ENCODE measurements at regions not wholly inside any gene's neighbourhood (a gene's known extent, or its start where the extent isn't known, plus 50 kb on each side); places are given as distances from the start of the nearest gene placed in this dataset.
A peak's percentile ranks its signal among the peaks of the same experiment; 100 is the strongest.

GRCh38 chr6:130517444-130517931 lies 151.7 kb downstream of the TMEM200A start:
- Histone ChIP-seq H3K27ac (ENCODE audit: poor library complexity, severe bottlenecking) (peak overlapping the region; percentile 39), H3K27me3 (ENCODE audit: insufficient read depth, poor library complexity, severe bottlenecking) (no peaks in the 10 kb centered on the region), H3K36me3 (ENCODE audit: low read depth) (no peaks in the 10 kb centered on the region), H3K4me3 (ENCODE audit: severe bottlenecking) (no peak overlapping the region), H3K9me3 (ENCODE audit: severe bottlenecking) (no peaks in the 10 kb centered on the region), H3K4me1 (ENCODE audit: insufficient read depth, poor library complexity, severe bottlenecking) (peaks cover 9% of the 10 kb centered on the region)
- TF ChIP-seq CTCF (IDR thresholded peaks at IDR 0.05; ENCODE audit: poor library complexity, severe bottlenecking) = no peak
- peak; percentile 73 for ATAC-seq (ENCODE audit: low read depth)
- no peak for DNase-seq (ENCODE audit: low spot score)

GRCh38 chr6:130518588-130518987 lies 152.8 kb downstream of the TMEM200A start:
- DNase-seq (ENCODE audit: low spot score) = no peak

GRCh38 chr6:130520221-130520620 lies 154.4 kb downstream of the TMEM200A start:
- Histone ChIP-seq H3K27ac (ENCODE audit: poor library complexity, severe bottlenecking) (no peak overlapping the region), H3K4me1 (ENCODE audit: insufficient read depth, poor library complexity, severe bottlenecking) (peaks cover 9% of the 10 kb centered on the region), H3K36me3 (ENCODE audit: low read depth) (no peaks in the 10 kb centered on the region), H3K27me3 (ENCODE audit: insufficient read depth, poor library complexity, severe bottlenecking) (no peaks in the 10 kb centered on the region), H3K4me3 (ENCODE audit: severe bottlenecking) (no peak overlapping the region), H3K9me3 (ENCODE audit: severe bottlenecking) (no peaks in the 10 kb centered on the region)
- ATAC-seq (ENCODE audit: low read depth) (peak; percentile 30; the same call in 1 of the 3 replicates), DNase-seq (ENCODE audit: low spot score) (no peak)
- TF ChIP-seq CTCF (IDR thresholded peaks at IDR 0.05; ENCODE audit: poor library complexity, severe bottlenecking) = no peak

More at GRCh38 chr6:130518588-130518987, 152.8 kb downstream of the TMEM200A start:
- Histone ChIP-seq H3K27ac (ENCODE audit: poor library complexity, severe bottlenecking) (no peak overlapping the region), H3K36me3 (ENCODE audit: low read depth) (no peaks in the 10 kb centered on the region), H3K4me3 (ENCODE audit: severe bottlenecking) (no peak overlapping the region), H3K4me1 (ENCODE audit: insufficient read depth, poor library complexity, severe bottlenecking) (peaks cover 9% of the 10 kb centered on the region), H3K27me3 (ENCODE audit: insufficient read depth, poor library complexity, severe bottlenecking) (no peaks in the 10 kb centered on the region), H3K9me3 (ENCODE audit: severe bottlenecking) (no peaks in the 10 kb centered on the region)
- no peak for TF ChIP-seq CTCF (IDR thresholded peaks at IDR 0.05; ENCODE audit: poor library complexity, severe bottlenecking)
- no peak for ATAC-seq (ENCODE audit: low read depth)

GRCh38 chr6:130520801-130521200 lies 155.0 kb downstream of the TMEM200A start:
- no peak overlapping the region for H3K4me3 ChIP-seq (ENCODE audit: severe bottlenecking)
- DNase-seq (ENCODE audit: low spot score) (no peak), ATAC-seq (ENCODE audit: low read depth) (no peak)
- no peaks in the 10 kb centered on the region for H3K9me3 ChIP-seq (ENCODE audit: severe bottlenecking)
- peaks cover 9% of the 10 kb centered on the region for H3K4me1 ChIP-seq (ENCODE audit: insufficient read depth, poor library complexity, severe bottlenecking)
- H3K27me3 ChIP-seq (ENCODE audit: insufficient read depth, poor library complexity, severe bottlenecking) = no peaks in the 10 kb centered on the region
- H3K27ac ChIP-seq (ENCODE audit: poor library complexity, severe bottlenecking) = no peak overlapping the region
- no peaks in the 10 kb centered on the region for H3K36me3 ChIP-seq (ENCODE audit: low read depth)
- TF ChIP-seq CTCF (IDR thresholded peaks at IDR 0.05; ENCODE audit: poor library complexity, severe bottlenecking) = no peak

- Histone ChIP-seq H3K36me3 (ENCODE audit: low read depth) (no peaks in the 10 kb centered on the region), H3K27ac (ENCODE audit: poor library complexity, severe bottlenecking) (no peak overlapping the region)
Measured at GRCh38 chr6:130524552-130524951, 158.7 kb downstream of the TMEM200A start.

More at GRCh38 chr6:130524552-130524951, 158.7 kb downstream of the TMEM200A start:
- Histone ChIP-seq H3K9me3 (ENCODE audit: severe bottlenecking) (no peaks in the 10 kb centered on the region), H3K4me3 (ENCODE audit: severe bottlenecking) (no peak overlapping the region), H3K4me1 (ENCODE audit: insufficient read depth, poor library complexity, severe bottlenecking) (no peaks in the 10 kb centered on the region), H3K27me3 (ENCODE audit: insufficient read depth, poor library complexity, severe bottlenecking) (no peaks in the 10 kb centered on the region)
- TF ChIP-seq CTCF (IDR thresholded peaks at IDR 0.05; ENCODE audit: poor library complexity, severe bottlenecking) = no peak
- ATAC-seq (ENCODE audit: low read depth) = no peak
- DNase-seq (ENCODE audit: low spot score) = no peak
